ENCODE measurements at regions not wholly inside any gene's neighbourhood (a gene's known extent, or its start where the extent isn't known, plus 50 kb on each side); places are given as distances from the start of the nearest gene placed in this dataset.

GRCh38 chr1:43072314-43072713 is 99.8 kb downstream of the EBNA1BP2 start:
- no peak overlapping the region for H3K27ac Mint-ChIP-seq
- no peaks in the 10 kb centered on the region for H3K9me3 Mint-ChIP-seq
- no peak overlapping the region for H3K4me3 Mint-ChIP-seq
- no peaks in the 10 kb centered on the region for H3K36me3 Mint-ChIP-seq
- peaks cover 12 to 18% of the 10 kb centered on the region in 2 donors for H3K4me1 Mint-ChIP-seq
- no peak for DNase-seq
- H3K27me3 Mint-ChIP-seq (ENCODE audit: low read depth in 3 of 3): peaks cover 0 to 6% (median 2%) of the 10 kb centered on the region in 3 donors

GRCh38 chr1:43071241-43071640 is 100.8 kb downstream of the EBNA1BP2 start:
- Mint-ChIP-seq H3K9me3 (no peaks in the 10 kb centered on the region), H3K4me3 (no peak overlapping the region), H3K27ac (peak overlapping the region in 1 of 6 donors; percentile 45), H3K36me3 (no peaks in the 10 kb centered on the region), H3K27me3 (ENCODE audit: low read depth in 3 of 3) (peaks cover 0 to 4% (median 2%) of the 10 kb centered on the region in 3 donors), H3K4me1 (peaks cover 18 to 19% of the 10 kb centered on the region in 2 donors)
- DNase-seq: no peak

GRCh38 chr1:43069461-43070050 is 102.5 kb downstream of the EBNA1BP2 start:
- Mint-ChIP-seq H3K4me3 (peak overlapping the region; percentile 22 to 62 (median 46)), H3K27ac (peak overlapping the region in 1 of 6 donors; percentile 38), H3K4me1 (peaks cover 18 to 19% of the 10 kb centered on the region in 2 donors), H3K27me3 (ENCODE audit: low read depth in 3 of 3) (peaks cover 0 to 4% (median 2%) of the 10 kb centered on the region in 3 donors), H3K36me3 (no peaks in the 10 kb centered on the region), H3K9me3 (no peaks in the 10 kb centered on the region)
- DNase-seq: no peak

DNA sequence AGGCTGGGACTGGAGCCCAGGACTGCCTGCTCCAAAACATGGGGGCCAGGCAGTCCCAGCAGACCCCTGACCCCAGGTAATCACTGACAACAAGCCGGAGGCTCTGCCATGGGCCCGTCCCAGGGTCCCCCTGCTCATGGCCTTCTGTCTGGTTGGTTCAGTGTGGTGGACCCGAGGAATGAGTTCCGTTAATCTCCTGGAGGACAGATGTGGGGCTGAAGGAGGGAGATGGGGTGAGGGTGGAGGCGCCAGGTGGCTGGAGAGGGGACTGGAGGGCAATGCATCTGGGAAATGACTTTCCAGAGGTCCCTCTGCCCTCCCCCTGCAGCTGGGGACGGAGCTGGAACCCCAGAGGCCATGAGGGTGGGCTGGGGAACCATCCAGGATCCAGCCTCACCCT is 103.2 kb downstream of the EBNA1BP2 start:
- no peak for DNase-seq
- no peaks in the 10 kb centered on the region for H3K9me3 Mint-ChIP-seq
- H3K4me3 Mint-ChIP-seq: peak overlapping the region in 2 of 5 donors; percentile 36 to 51
- peaks cover 18 to 19% of the 10 kb centered on the region in 2 donors for H3K4me1 Mint-ChIP-seq
- peak overlapping the region in 1 of 6 donors; percentile 62 for H3K27ac Mint-ChIP-seq
- no peaks in the 10 kb centered on the region for H3K36me3 Mint-ChIP-seq
- peaks cover 0 to 4% (median 2%) of the 10 kb centered on the region in 3 donors for H3K27me3 Mint-ChIP-seq (ENCODE audit: low read depth in 3 of 3)

- peak; percentile 28 to 39 (median 30) for DNase-seq
- peaks cover 0 to 4% (median 2%) of the 10 kb centered on the region in 3 donors for H3K27me3 Mint-ChIP-seq (ENCODE audit: low read depth in 3 of 3)
- peaks cover 14 to 16% of the 10 kb centered on the region in 2 donors for H3K4me1 Mint-ChIP-seq
- peak overlapping the region in 3 of 6 donors; percentile 30 to 83 (median 51) for H3K27ac Mint-ChIP-seq
- H3K36me3 Mint-ChIP-seq: no peaks in the 10 kb centered on the region
- no peaks in the 10 kb centered on the region for H3K9me3 Mint-ChIP-seq
- H3K4me3 Mint-ChIP-seq: peak overlapping the region; percentile 70 to 83 (median 78)
Measured at GRCh38 chr1:43067977-43068751, 103.9 kb downstream of the EBNA1BP2 start.

DNA sequence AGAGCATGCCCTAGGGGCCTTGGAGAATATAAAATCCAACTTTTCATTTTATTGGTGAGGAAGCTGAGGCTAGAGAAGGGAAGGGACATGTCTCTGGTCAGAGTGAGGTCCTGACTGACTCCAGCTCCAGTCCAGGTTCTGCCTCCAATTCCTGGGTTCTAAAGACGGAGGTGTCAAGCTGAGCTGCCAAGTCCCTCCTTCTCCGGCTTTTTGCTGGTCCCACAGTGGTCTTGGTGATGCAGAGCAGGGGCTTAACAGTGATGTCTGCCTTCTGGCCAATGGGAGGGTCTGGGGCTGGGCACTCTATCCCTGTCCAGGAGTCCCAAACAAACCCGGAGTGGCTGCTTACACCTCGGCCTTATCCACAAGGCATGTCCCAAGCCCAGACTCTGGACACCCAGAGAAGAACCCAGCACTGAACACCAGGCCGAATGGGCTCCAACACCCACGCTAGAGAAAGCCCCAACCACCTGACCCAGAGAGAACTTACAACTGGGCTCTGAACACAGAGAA is 104.8 kb downstream of the EBNA1BP2 start:
- DNase-seq: no peak
- H3K4me1 Mint-ChIP-seq: peaks cover 23 to 25% of the 10 kb centered on the region in 2 donors
- H3K9me3 Mint-ChIP-seq: no peaks in the 10 kb centered on the region
- H3K36me3 Mint-ChIP-seq: no peaks in the 10 kb centered on the region
- peaks cover 2 to 4% (median 3%) of the 10 kb centered on the region in 3 donors for H3K27me3 Mint-ChIP-seq (ENCODE audit: low read depth in 3 of 3)
- peak overlapping the region; percentile 70 to 83 (median 78) for H3K4me3 Mint-ChIP-seq
- peak overlapping the region in 3 of 6 donors; percentile 46 to 83 (median 51) for H3K27ac Mint-ChIP-seq

- Mint-ChIP-seq H3K4me3 (peak overlapping the region in 4 of 5 donors; percentile 9 to 82 (median 32)), H3K27me3 (ENCODE audit: low read depth in 3 of 3) (peaks cover 2 to 3% (median 2%) of the 10 kb centered on the region in 3 donors), H3K9me3 (no peaks in the 10 kb centered on the region), H3K4me1 (peaks cover 27 to 28% of the 10 kb centered on the region in 2 donors), H3K36me3 (no peaks in the 10 kb centered on the region), H3K27ac (peak overlapping the region in 1 of 6 donors; percentile 37)
- no peak for DNase-seq
Measured at GRCh38 chr1:43066578-43066977, 105.5 kb downstream of the EBNA1BP2 start.

DNA sequence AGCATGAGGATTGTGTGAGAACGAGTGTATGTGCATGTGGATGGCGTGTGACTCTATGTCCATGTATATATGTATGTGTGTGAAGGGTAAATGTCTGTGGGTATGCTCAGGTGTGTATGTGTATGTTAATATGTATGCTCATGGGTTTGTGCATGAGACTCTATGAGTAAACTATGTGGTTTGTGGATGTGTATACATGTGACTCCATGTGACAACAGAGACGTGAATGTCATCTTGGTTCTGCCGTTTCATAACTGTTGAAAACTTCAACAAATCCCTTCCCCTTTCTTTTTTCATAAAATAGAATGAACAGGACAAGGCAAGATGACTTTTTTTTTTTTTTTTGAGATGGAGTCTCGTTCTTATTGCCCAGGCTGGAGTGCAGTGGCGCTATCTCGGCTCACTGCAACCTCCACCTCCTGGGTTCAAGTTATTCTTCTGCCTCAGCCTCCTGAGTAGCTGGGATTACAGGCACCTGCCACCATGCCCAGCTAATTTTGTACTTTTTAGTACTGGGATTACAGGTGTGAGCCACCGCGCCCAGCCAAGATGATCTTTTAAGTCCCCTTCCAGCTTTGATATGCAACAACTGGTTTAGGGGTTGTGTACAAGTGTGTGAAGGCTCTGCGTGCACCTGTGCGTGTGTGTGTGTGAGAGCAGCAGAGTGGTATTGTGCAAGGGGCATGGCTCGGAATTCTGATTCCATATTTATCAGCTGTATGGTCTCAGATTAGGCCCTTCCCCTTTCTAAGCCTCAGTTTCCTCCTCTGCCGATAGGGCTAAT is 106.3 kb downstream of the EBNA1BP2 start:
- H3K4me1 Mint-ChIP-seq: peaks cover 27 to 28% of the 10 kb centered on the region in 2 donors
- H3K27ac Mint-ChIP-seq: peak overlapping the region in 1 of 6 donors; percentile 75
- no peaks in the 10 kb centered on the region for H3K9me3 Mint-ChIP-seq
- H3K36me3 Mint-ChIP-seq: no peaks in the 10 kb centered on the region
- H3K27me3 Mint-ChIP-seq (ENCODE audit: low read depth in 3 of 3): peaks cover 2 to 4% (median 2%) of the 10 kb centered on the region in 3 donors
- H3K4me3 Mint-ChIP-seq: no peak overlapping the region
- DNase-seq: no peak

- Mint-ChIP-seq H3K4me1 (peaks cover 28 to 30% of the 10 kb centered on the region in 2 donors), H3K27me3 (ENCODE audit: low read depth in 3 of 3) (peaks cover 0 to 4% (median 2%) of the 10 kb centered on the region in 3 donors), H3K9me3 (no peaks in the 10 kb centered on the region), H3K27ac (no peak overlapping the region), H3K4me3 (no peak overlapping the region), H3K36me3 (no peaks in the 10 kb centered on the region)
- no peak for DNase-seq
Measured at GRCh38 chr1:43065191-43065590, 106.5 kb upstream of the SLC2A1 start.

GRCh38 chr1:43063394-43064219 is 104.9 kb upstream of the SLC2A1 start:
- Mint-ChIP-seq H3K27ac (no peak overlapping the region), H3K36me3 (no peaks in the 10 kb centered on the region), H3K9me3 (no peaks in the 10 kb centered on the region), H3K4me1 (peaks cover 29 to 45% of the 10 kb centered on the region in 2 donors), H3K4me3 (no peak overlapping the region), H3K27me3 (ENCODE audit: low read depth in 3 of 3) (peaks cover 5 to 10% (median 6%) of the 10 kb centered on the region in 3 donors)
- no peak for DNase-seq

GRCh38 chr1:43062527-43063095 is 103.9 kb upstream of the SLC2A1 start:
- Mint-ChIP-seq H3K36me3 (no peaks in the 10 kb centered on the region), H3K27me3 (ENCODE audit: low read depth in 3 of 3) (peaks cover 4 to 14% (median 9%) of the 10 kb centered on the region in 3 donors), H3K4me3 (peak overlapping the region in 4 of 5 donors; percentile 8 to 52 (median 30)), H3K4me1 (peaks cover 32 to 52% of the 10 kb centered on the region in 2 donors), H3K27ac (peak overlapping the region in 1 of 6 donors; percentile 16), H3K9me3 (no peaks in the 10 kb centered on the region)
- peak; percentile 24 to 37 (median 29) for DNase-seq

DNA sequence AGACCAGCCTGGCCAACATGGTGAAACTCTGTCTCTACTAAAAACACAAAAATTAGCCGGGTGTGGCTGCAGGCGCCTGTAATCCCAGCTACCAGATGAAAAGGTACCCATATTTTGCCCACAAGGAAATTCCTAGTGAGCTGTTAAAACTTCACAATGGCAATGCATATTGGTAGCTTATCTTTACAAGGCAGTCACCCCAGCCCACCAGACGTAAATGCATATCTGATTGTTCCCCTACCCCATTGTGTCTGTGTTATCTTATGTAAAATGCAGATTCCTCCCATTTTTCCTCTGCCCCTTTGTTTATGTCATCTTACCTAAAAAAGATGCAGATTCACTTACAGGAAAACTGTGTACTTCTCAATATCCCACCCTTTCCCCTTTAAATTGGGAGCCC is 103.1 kb upstream of the SLC2A1 start:
- H3K9me3 Mint-ChIP-seq: no peaks in the 10 kb centered on the region
- H3K27ac Mint-ChIP-seq: no peak overlapping the region
- peaks cover 33 to 52% of the 10 kb centered on the region in 2 donors for H3K4me1 Mint-ChIP-seq
- H3K27me3 Mint-ChIP-seq (ENCODE audit: low read depth in 3 of 3): peaks cover 4 to 17% (median 12%) of the 10 kb centered on the region in 3 donors
- H3K36me3 Mint-ChIP-seq: no peaks in the 10 kb centered on the region
- no peak for DNase-seq
- H3K4me3 Mint-ChIP-seq: no peak overlapping the region

Data from immature natural killer cell (primary cell).